ENCODE measurements at regions not wholly inside any gene's neighbourhood (a gene's known extent, or its start where the extent isn't known, plus 50 kb on each side); places are given as distances from the start of the nearest gene placed in this dataset.

- ATAC-seq, result no peak
- no peak for DNase-seq
- Mint-ChIP-seq H3K36me3 (no peaks in the 10 kb centered on the region), H3K4me1 (no peaks in the 10 kb centered on the region), H3K27me3 (no peaks in the 10 kb centered on the region), H3K4me3 (no peak overlapping the region), H3K9me3 (peaks cover 0 to 3% (median 0%) of the 10 kb centered on the region in 9 donors), H3K27ac (no peak overlapping the region)
- POLR2A ChIA-PET, result no interaction called here
These were observed 414.6 kb downstream of the LRRIQ3 start for GRCh38 chr1:73783352-73783751.

GRCh38 chr1:73782901-73783300, 415.1 kb downstream of the LRRIQ3 start:
- H3K4me1 Mint-ChIP-seq, result no peaks in the 10 kb centered on the region

GRCh38 chr1:73781251-73781650, 416.7 kb downstream of the LRRIQ3 start:
- no peak for DNase-seq
- no peak for ATAC-seq
- POLR2A ChIA-PET, result no interaction called here
- no peaks in the 10 kb centered on the region for H3K36me3 Mint-ChIP-seq
- H3K27ac Mint-ChIP-seq, result no peak overlapping the region
- peaks cover 0 to 3% (median 0%) of the 10 kb centered on the region in 9 donors for H3K9me3 Mint-ChIP-seq
- no peaks in the 10 kb centered on the region for H3K27me3 Mint-ChIP-seq
- H3K4me1 Mint-ChIP-seq, result no peaks in the 10 kb centered on the region
- no peak overlapping the region for H3K4me3 Mint-ChIP-seq

More at GRCh38 chr1:73782901-73783300, 415.1 kb downstream of the LRRIQ3 start:
- H3K9me3 Mint-ChIP-seq, result peaks cover 0 to 3% (median 0%) of the 10 kb centered on the region in 9 donors
- H3K4me3 Mint-ChIP-seq, result no peak overlapping the region
- POLR2A ChIA-PET, result no interaction called here
- ATAC-seq (no peak), DNase-seq (no peak)
- no peaks in the 10 kb centered on the region for H3K27me3 Mint-ChIP-seq
- no peaks in the 10 kb centered on the region for H3K36me3 Mint-ChIP-seq
- no peak overlapping the region for H3K27ac Mint-ChIP-seq

- no peak for DNase-seq
- POLR2A ChIA-PET, result no interaction called here
- Mint-ChIP-seq H3K27ac (no peak overlapping the region), H3K27me3 (no peaks in the 10 kb centered on the region), H3K4me3 (no peak overlapping the region), H3K36me3 (no peaks in the 10 kb centered on the region), H3K9me3 (peaks cover 0 to 2% (median 0%) of the 10 kb centered on the region in 9 donors), H3K4me1 (no peaks in the 10 kb centered on the region)
- no peak for ATAC-seq
These were observed 419.5 kb downstream of the LRRIQ3 start for GRCh38 chr1:73778471-73778870.

GRCh38 chr1:73775896-73776295, 422.1 kb downstream of the LRRIQ3 start:
- Mint-ChIP-seq H3K4me3 (no peak overlapping the region), H3K9me3 (peaks cover 0 to 3% (median 0%) of the 10 kb centered on the region in 9 donors), H3K4me1 (no peaks in the 10 kb centered on the region), H3K36me3 (no peaks in the 10 kb centered on the region), H3K27me3 (no peaks in the 10 kb centered on the region), H3K27ac (no peak overlapping the region)
- DNase-seq, result no peak
- no peak for ATAC-seq
- POLR2A ChIA-PET, result no interaction called here

- DNase-seq, result no peak
- POLR2A ChIA-PET, result no interaction called here
These were observed 425.0 kb downstream of the LRRIQ3 start for GRCh38 chr1:73772941-73773340.

GRCh38 chr1:73771396-73771795, 426.6 kb downstream of the LRRIQ3 start:
- POLR2A ChIA-PET, result no interaction called here
- H3K27ac Mint-ChIP-seq, result no peak overlapping the region

More at GRCh38 chr1:73772941-73773340, 425.0 kb downstream of the LRRIQ3 start:
- H3K4me1 Mint-ChIP-seq, result no peaks in the 10 kb centered on the region
- no peak overlapping the region for H3K4me3 Mint-ChIP-seq
- no peak for ATAC-seq
- peaks cover 0 to 4% (median 0%) of the 10 kb centered on the region in 9 donors for H3K9me3 Mint-ChIP-seq
- no peak overlapping the region for H3K27ac Mint-ChIP-seq
- H3K27me3 Mint-ChIP-seq, result no peaks in the 10 kb centered on the region
- no peaks in the 10 kb centered on the region for H3K36me3 Mint-ChIP-seq

GRCh38 chr1:73770109-73770905, 427.7 kb downstream of the LRRIQ3 start:
- no peak overlapping the region for H3K4me3 Mint-ChIP-seq
- ATAC-seq (no peak), DNase-seq (peak in 1 of 10 donors; percentile 4)
- H3K27ac Mint-ChIP-seq, result no peak overlapping the region
- H3K27me3 Mint-ChIP-seq, result no peaks in the 10 kb centered on the region
- H3K4me1 Mint-ChIP-seq, result no peaks in the 10 kb centered on the region
- peaks cover 0 to 4% (median 0%) of the 10 kb centered on the region in 9 donors for H3K9me3 Mint-ChIP-seq
- H3K36me3 Mint-ChIP-seq, result no peaks in the 10 kb centered on the region
- POLR2A ChIA-PET, result no interaction called here

More at GRCh38 chr1:73771396-73771795, 426.6 kb downstream of the LRRIQ3 start:
- no peak for ATAC-seq
- no peak for DNase-seq
- no peaks in the 10 kb centered on the region for H3K36me3 Mint-ChIP-seq
- no peaks in the 10 kb centered on the region for H3K27me3 Mint-ChIP-seq
- no peak overlapping the region for H3K4me3 Mint-ChIP-seq
- no peaks in the 10 kb centered on the region for H3K4me1 Mint-ChIP-seq
- peaks cover 0 to 4% (median 0%) of the 10 kb centered on the region in 9 donors for H3K9me3 Mint-ChIP-seq

- peaks cover 0 to 4% (median 0%) of the 10 kb centered on the region in 9 donors for H3K9me3 Mint-ChIP-seq
- no peak overlapping the region for H3K4me3 Mint-ChIP-seq
- H3K27ac Mint-ChIP-seq, result no peak overlapping the region
- no peaks in the 10 kb centered on the region for H3K27me3 Mint-ChIP-seq
- ATAC-seq (no peak), DNase-seq (no peak)
- H3K4me1 Mint-ChIP-seq, result no peaks in the 10 kb centered on the region
- no peaks in the 10 kb centered on the region for H3K36me3 Mint-ChIP-seq
- POLR2A ChIA-PET, result no interaction called here
These were observed 431.1 kb downstream of the LRRIQ3 start for GRCh38 chr1:73766786-73767348.

GRCh38 chr1:73765551-73766233, 432.3 kb downstream of the LRRIQ3 start:
- Mint-ChIP-seq H3K27me3 (no peaks in the 10 kb centered on the region), H3K4me1 (no peaks in the 10 kb centered on the region), H3K36me3 (no peaks in the 10 kb centered on the region), H3K4me3 (no peak overlapping the region), H3K27ac (no peak overlapping the region), H3K9me3 (peaks cover 0 to 4% (median 0%) of the 10 kb centered on the region in 9 donors)
- POLR2A ChIA-PET, result no interaction called here
- DNase-seq (no peak), ATAC-seq (no peak)

GRCh38 chr1:73761559-73761958, 436.4 kb downstream of the LRRIQ3 start:
- DNase-seq (no peak), ATAC-seq (no peak)
- Mint-ChIP-seq H3K27ac (no peak overlapping the region), H3K4me1 (no peaks in the 10 kb centered on the region), H3K36me3 (no peaks in the 10 kb centered on the region), H3K4me3 (no peak overlapping the region), H3K27me3 (peaks cover 0 to 4% (median 0%) of the 10 kb centered on the region in 5 donors), H3K9me3 (no peaks in the 10 kb centered on the region)
- POLR2A ChIA-PET, result no interaction called here

- Mint-ChIP-seq H3K27me3 (peaks cover 0 to 4% (median 0%) of the 10 kb centered on the region in 5 donors), H3K9me3 (peaks cover 0 to 8% (median 0%) of the 10 kb centered on the region in 9 donors), H3K27ac (no peak overlapping the region), H3K36me3 (no peaks in the 10 kb centered on the region), H3K4me3 (no peak overlapping the region), H3K4me1 (no peaks in the 10 kb centered on the region)
- POLR2A ChIA-PET, result no interaction called here
- no peak for DNase-seq
- ATAC-seq, result no peak
These were observed 439.0 kb downstream of the LRRIQ3 start for GRCh38 chr1:73759011-73759410.

- Mint-ChIP-seq H3K9me3 (peaks cover 0 to 15% (median 0%) of the 10 kb centered on the region in 9 donors), H3K27me3 (peaks cover 0 to 4% (median 0%) of the 10 kb centered on the region in 5 donors), H3K27ac (no peak overlapping the region), H3K36me3 (no peaks in the 10 kb centered on the region), H3K4me3 (no peak overlapping the region), H3K4me1 (no peaks in the 10 kb centered on the region)
- POLR2A ChIA-PET, result no interaction called here
- DNase-seq, result no peak
- no peak for ATAC-seq
These were observed 441.2 kb downstream of the LRRIQ3 start for GRCh38 chr1:73756817-73757216.
